ENCODE measurements at regions not wholly inside any gene's neighbourhood (a gene's known extent, or its start where the extent isn't known, plus 50 kb on each side); places are given as distances from the start of the nearest gene placed in this dataset.

DNA sequence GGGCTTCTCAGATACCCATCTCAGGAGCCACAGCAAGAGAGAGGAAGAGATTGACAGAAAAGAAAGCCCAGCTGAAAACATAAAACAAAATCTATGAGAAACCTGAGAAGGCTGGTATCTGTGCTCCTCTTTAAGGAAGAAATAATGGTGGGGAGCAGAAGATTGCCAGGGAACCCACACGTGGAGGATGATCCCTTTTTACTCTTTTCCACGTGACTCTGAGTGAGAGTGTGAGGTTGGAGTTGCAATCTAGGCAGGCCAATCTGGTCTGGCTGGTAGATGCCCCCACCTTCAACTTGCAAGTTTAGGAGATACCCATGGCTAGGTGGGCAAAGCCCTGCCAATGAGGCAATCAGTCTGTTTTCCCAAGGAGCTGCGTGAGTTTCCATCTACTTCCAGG lies 202.3 kb downstream of the TENT4A start:
- TF ChIP-seq, protein P1, sequence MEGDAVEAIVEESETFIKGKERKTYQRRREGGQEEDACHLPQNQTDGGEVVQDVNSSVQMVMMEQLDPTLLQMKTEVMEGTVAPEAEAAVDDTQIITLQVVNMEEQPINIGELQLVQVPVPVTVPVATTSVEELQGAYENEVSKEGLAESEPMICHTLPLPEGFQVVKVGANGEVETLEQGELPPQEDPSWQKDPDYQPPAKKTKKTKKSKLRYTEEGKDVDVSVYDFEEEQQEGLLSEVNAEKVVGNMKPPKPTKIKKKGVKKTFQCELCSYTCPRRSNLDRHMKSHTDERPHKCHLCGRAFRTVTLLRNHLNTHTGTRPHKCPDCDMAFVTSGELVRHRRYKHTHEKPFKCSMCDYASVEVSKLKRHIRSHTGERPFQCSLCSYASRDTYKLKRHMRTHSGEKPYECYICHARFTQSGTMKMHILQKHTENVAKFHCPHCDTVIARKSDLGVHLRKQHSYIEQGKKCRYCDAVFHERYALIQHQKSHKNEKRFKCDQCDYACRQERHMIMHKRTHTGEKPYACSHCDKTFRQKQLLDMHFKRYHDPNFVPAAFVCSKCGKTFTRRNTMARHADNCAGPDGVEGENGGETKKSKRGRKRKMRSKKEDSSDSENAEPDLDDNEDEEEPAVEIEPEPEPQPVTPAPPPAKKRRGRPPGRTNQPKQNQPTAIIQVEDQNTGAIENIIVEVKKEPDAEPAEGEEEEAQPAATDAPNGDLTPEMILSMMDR (IDR thresholded peaks at IDR 0.05; ENCODE audit: low read depth, low read length), result no peak
- no peak for DNase-seq (ENCODE audit: extremely low read depth, low read depth)

DNA sequence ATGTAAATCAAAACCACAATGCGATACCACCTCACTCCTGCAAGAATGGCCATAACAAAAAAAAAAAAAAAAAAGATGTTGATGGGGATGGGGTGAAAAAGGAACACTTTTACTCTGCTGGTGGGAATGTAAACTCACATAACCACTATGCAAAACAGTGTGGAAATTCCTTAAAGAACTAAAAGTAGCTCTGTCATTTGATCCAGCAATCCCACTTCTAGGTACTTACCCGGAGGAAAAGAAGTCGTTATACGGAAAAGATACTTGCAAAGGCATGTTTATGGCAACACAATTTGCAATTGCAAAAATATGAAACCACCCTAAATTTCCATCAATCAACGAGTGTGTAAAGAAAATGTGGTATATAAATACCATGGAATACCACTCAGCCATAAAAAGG lies 205.0 kb downstream of the TENT4A start:
- DNase-seq (ENCODE audit: extremely low read depth, low read depth), result no peak
- TF ChIP-seq, protein P1 (IDR thresholded peaks at IDR 0.05; ENCODE audit: low read depth, low read length), result no peak

DNA sequence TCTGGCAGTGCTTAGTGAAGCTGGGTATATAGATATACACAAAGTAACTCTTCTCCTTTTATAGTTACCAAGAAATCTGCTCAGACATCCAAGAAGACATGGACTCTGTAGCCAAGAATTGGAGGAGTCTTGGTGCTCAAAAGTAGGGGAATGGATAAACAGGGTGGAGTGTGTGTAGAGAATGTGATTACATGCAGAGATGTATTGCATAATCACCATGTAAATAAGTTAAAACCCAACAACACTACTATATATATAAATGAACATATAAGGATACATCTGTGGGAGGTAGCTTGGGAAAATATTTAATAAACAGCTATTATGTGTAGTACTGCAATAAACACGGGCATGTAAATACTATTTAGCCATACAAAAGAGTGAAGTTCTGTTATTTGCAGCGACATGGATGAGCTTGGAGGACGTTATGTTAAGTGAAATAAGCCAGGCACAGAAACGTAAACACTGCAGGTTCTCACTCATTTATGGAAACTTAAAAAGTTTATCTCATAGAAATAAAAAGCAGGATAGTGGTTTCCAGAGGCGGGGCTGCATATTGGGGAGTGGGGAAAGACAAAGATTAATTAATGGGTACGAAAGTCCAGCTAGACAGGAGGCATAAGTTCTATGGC lies 207.5 kb downstream of the TENT4A start:
- DNase-seq (ENCODE audit: extremely low read depth, low read depth), result no peak
- TF ChIP-seq, protein P1 (IDR thresholded peaks at IDR 0.05; ENCODE audit: low read depth, low read length), result no peak

DNA sequence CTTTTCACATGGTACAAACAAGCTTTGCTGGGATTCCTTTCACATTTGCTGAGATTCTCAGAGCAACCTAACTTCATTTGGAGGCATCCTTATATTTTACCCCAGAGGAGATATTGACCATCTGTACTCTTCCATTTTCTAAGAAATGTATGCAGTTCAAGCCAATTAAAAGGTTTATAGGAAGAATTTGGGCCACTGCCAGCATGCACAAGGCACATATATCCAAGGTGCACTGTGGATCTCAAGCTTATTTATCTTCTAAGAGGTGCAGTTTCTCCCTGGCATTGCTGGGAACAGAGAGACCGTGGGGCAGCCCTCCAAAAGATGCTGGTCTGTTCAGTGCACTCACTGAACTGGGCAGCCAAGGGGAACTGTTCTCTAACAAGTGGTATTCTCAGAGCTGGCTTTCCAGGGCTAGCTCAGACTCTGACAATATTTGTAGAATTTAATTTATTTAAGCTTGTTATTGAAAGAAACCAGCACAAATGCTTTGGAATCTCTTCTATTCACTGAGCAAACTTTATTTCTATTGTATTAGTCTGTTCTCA lies 213.3 kb downstream of the TENT4A start:
- DNase-seq (ENCODE audit: extremely low read depth, low read depth), result no peak
- TF ChIP-seq, protein P1 (IDR thresholded peaks at IDR 0.05; ENCODE audit: low read depth, low read length), result no peak

DNA sequence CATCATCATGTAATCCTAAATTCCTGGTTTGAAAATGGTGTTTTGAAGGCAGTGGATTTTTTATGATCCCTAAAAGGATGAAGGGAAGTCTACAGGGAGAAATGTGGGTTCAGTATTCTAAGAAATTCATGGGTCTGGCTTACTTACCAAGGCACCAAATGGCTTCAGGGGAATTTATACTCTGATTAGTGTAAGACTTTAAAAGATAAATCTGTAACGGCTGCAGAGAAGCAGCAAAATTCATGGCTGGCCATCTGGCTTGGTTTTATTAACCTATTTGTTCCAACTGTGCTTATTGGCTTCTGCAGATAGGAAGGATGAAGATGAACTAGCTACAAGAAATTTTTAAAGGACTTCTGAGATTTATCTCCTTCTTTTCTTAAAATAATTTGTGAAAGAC lies 222.8 kb downstream of the TENT4A start:
- TF ChIP-seq, protein P1 (IDR thresholded peaks at IDR 0.05; ENCODE audit: low read depth, low read length), result no peak
- DNase-seq (ENCODE audit: extremely low read depth, low read depth), result no peak

DNA sequence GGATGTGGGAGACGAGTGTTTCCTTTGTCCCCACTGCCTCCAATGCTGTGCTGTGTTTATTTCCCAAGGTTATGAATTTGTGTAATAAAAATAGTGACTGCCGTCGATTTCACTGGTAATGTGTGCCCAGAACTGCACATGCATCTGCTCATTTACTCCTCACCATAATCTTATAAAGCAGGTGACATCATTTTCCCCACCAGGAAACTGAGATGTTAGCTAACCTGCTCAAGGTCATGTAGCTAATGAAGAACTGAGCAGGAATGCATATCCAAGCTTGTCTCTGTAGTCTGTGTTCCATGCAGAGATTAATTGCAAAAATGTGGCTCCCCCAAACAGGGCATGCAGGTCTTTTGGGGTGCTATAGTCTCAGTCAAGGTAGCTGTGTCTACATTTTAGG lies 224.4 kb downstream of the TENT4A start:
- TF ChIP-seq, protein P1 (IDR thresholded peaks at IDR 0.05; ENCODE audit: low read depth, low read length), result no peak
- DNase-seq (ENCODE audit: extremely low read depth, low read depth), result no peak

DNA sequence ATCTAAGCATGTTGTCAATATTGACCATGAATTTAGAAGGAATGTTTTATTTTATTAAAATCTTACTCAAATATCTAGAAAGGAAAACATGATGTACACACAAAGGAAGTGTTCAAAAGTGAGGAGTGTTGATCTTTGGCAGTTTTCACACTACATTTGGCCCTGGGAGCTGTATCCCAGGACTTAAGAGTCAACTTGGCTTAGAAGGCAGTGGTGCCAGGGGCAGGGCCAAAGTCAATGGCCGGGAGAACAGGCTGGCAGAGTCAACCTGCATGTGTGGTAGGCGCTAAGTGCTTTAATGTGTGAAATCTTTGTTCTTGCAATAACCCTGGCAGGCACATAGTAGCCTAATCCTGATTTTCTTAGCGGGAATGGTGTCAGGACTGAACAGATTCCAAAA lies 228.4 kb downstream of the TENT4A start:
- TF ChIP-seq, protein P1 (IDR thresholded peaks at IDR 0.05; ENCODE audit: low read depth, low read length), result no peak

More for the DNA sequence above, 228.4 kb downstream of the TENT4A start:
- no peak for DNase-seq (ENCODE audit: extremely low read depth, low read depth)
